GM12865 (cell line): ENCODE measurements at regions not wholly inside any gene's neighbourhood (a gene's known extent, or its start where the extent isn't known, plus 50 kb on each side); places are given as distances from the start of the nearest gene placed in this dataset.
"Not testable (repeated sequence)": the region's sequence is repeated elsewhere in the genome, so short reads cannot be mapped to it uniquely, and the experiment has no call there.

Source experiments
- DNase-seq: peaks from one replicate; pipeline ENCODE4 v3.0.0; 2010; ENCODE audit warnings: low read depth
- H3K4me3 ChIP-seq: 2 replicates; pipeline ENCODE4 v1.5.1; 2011; ENCODE audit warnings: mild to moderate bottlenecking, low read depth, low read length, control low read depth
- TF ChIP-seq, protein P1 (sequence below): IDR thresholded peaks from 2 replicates; pipeline ENCODE4 v1.5.1; 2011; ENCODE audit warnings: low read length, control low read depth, low read depth, inconsistent platforms; ENCODE audit not compliant: insufficient read depth; ENCODE audit errors: missing control alignments

DNA sequence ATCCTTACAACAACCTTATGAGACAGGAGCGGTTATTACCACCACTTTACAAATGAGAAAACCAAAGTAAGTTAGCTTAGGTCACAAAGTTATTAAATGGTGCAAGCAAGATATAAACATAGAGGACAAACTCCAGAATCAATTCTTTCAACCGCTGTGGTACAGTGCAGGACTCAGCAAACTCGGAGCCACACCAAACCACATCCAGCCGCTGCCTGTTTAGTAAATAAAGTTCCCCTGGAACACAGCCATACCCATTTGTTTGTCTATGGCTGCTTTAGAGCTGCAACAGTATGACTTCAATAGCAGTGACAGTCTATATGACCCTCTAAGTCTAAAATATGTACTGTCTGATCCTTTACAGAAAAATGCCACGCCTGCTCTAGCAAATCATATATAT is 1567.2 kb upstream of the WWC1 start:
- TF ChIP-seq, protein P1, sequence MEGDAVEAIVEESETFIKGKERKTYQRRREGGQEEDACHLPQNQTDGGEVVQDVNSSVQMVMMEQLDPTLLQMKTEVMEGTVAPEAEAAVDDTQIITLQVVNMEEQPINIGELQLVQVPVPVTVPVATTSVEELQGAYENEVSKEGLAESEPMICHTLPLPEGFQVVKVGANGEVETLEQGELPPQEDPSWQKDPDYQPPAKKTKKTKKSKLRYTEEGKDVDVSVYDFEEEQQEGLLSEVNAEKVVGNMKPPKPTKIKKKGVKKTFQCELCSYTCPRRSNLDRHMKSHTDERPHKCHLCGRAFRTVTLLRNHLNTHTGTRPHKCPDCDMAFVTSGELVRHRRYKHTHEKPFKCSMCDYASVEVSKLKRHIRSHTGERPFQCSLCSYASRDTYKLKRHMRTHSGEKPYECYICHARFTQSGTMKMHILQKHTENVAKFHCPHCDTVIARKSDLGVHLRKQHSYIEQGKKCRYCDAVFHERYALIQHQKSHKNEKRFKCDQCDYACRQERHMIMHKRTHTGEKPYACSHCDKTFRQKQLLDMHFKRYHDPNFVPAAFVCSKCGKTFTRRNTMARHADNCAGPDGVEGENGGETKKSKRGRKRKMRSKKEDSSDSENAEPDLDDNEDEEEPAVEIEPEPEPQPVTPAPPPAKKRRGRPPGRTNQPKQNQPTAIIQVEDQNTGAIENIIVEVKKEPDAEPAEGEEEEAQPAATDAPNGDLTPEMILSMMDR: no peak
- DNase-seq: no peak

DNA sequence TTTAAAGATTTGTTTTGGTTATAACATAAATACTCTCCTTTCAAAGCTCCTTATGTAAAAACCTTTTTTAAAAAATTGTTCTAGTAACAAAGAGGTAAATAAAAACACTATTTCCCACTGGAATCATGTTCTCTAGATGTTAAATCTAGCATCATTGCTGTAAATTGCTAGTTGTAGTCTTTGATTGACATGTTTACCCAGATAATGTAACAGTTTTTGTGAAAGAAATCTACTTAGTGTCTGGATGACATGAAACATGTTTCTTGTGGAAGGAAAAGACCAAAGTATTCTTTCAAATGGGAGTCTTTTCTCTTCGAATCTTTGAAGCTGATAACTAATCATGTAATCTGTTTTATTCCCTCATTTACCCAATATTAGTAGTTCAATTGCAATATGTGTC is 1565.9 kb upstream of the WWC1 start:
- no peak for DNase-seq
- no peak overlapping the region for H3K4me3 ChIP-seq
- TF ChIP-seq, protein P1: no peak

More for the DNA sequence above, 1567.2 kb upstream of the WWC1 start:
- H3K4me3 ChIP-seq: no peak overlapping the region

DNA sequence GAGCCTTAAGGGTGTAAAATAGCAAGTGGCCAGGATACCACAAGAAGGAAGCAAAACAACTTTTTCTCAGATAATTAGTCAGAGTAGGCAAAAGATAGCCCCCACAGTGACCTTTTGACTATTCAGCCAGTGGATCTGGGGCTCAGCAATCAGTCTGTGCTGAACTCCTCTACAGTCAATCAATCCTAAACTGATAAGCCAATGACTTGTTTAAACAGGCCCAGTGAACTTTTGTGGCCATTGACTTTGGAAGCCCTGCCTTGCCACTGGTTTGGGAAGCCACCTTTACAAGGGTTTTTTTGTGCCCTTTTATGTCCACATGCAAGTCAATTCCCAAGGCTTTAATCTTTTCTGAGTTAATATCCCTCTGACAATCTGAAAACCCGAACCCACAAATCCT is 1565.0 kb upstream of the WWC1 start:
- no peak overlapping the region for H3K4me3 ChIP-seq
- TF ChIP-seq, protein P1: no peak

DNA sequence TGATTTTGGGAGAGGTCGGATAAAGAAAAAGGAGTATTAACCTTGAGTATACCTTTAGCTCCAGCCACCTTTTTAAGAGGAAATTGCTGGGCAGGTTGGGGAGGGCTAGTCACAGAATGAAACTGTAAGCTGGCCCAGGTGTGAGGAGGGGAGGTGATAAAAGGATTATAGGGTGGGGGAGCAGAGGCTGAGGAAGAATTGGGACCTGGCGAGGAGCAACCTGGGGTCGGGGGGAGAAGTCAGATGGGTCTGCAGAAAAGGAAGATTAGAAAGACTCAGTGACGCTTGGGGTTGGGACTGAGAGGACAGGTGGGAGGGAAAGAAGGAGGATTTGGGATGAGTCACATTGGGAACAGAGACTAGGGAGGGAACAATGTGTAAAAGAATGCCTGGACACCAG is 1548.5 kb upstream of the WWC1 start:
- DNase-seq, H3K4me3 ChIP-seq: not testable (repeated sequence)

More for the DNA sequence above, 1565.0 kb upstream of the WWC1 start:
- no peak for DNase-seq

DNA sequence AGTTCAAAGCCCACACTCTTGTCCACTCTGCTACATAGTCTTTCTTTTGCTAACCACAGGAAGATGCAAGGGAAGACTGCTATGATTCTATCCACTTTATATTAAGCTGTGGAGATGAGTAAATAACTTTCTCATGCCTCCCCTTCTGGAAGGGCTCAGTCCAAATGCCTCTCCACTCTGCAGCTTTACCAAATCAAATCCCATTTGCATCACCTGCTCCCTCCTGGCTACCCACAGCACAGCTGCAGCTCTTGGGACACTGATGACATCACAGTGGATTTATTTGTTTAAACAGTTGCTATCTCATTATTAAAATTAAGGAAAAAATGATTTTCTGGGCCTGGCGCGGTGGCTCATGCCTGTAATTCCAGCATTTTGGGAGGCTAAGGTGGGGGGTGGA is 1544.9 kb upstream of the WWC1 start:
- TF ChIP-seq, protein P1: no peak
- DNase-seq: no peak
- H3K4me3 ChIP-seq: no peak overlapping the region

DNA sequence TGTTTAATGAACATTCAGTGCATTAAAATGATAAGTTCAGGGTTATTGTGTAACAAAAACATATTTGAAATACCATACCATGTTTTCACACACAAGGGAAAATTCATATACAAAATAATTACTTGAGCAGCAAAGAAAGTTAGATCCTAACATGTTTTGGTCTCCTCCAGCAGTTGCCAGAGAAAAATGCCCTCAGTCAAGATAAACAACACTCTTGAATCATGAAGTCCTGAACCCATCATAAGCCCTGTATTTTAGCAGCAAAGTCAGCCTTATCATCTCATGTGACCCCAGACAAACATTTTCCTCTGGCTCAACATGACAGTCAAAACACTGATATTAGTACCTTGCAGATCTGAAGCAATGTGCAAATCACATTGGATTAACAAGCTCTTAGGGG is 1541.1 kb upstream of the WWC1 start:
- TF ChIP-seq, protein P1: no peak
- H3K4me3 ChIP-seq: no peak overlapping the region
- no peak for DNase-seq

DNA sequence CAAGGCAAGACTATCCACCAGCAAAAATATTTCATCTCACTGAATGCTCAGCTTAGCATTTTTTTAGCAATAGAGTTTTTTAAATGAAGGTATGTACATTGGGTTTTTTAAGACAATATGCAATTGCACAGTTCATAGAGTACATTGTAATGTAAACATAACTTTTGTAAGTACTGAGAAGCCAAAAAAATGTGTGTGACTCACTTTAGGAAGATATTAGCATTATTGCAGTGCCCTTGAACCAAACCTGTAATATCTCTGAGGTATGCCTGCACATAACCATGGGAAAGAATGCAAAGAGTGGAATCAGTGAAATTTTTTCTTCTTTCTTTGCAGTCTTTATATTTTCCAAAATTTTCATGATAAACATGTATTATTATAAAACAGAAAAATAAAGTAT is 1533.3 kb upstream of the WWC1 start:
- DNase-seq: no peak
- TF ChIP-seq, protein P1: no peak
- no peak overlapping the region for H3K4me3 ChIP-seq
